ENCODE measurements at regions not wholly inside any gene's neighbourhood (a gene's known extent, or its start where the extent isn't known, plus 50 kb on each side); places are given as distances from the start of the nearest gene placed in this dataset.
"Not testable (repeated sequence)": the region's sequence is repeated elsewhere in the genome, so short reads cannot be mapped to it uniquely, and the experiment has no call there.

DNA sequence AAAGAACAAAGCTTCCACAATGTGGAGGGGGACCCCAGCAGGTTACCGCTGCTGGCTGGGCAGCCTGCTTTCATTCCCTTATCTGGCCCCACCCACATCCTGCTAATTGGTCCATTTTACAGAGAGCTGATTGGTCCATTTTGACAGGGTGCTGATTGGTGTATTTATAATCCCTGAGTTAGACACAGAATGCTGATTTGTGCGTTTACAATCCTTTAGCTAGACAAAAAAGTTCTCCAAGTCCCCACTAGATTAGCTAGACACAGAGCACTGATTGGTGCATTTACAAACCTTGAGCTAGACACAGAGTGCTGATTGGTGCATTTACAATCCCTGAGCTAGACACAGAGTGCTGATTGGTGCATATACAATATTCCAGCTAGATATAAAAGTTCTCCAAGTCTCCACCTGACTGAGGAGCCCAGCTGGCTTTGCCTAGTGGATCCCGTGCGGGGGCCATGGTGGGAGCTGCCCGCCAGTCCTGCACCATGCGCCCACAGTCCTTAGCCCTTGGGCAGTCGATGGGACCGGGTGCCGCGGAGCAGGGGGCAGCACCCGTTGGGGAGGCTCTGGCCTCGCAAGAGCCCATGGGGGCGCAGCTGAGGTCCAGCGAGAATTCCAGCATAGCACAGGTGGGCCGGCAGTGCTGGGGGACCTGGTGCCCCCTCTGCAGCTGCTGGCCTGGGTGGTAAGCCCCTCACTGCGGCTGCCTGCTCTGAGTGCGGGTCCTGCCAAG is 88.8 kb upstream of the MYLIP start:
- not testable (repeated sequence) for DNase-seq

DNA sequence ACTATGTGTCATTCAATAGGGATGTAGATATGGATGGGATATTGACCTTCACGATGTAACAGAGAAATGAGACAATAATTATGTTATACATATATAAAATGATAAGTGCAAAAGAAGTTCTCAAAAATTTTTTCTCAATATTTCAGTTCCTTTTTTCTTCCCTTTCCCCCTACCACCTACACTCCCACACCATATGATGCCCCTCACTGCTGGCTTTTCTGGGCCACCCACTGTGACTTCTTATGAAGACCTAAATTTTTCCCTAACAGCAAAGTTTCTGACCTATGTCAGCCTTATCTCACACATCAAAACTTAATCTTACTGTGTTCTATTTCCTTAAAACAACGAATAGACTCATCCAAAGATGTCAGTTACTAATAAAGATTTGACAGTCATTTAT is 89.9 kb upstream of the MYLIP start:
- no peak for DNase-seq

DNA sequence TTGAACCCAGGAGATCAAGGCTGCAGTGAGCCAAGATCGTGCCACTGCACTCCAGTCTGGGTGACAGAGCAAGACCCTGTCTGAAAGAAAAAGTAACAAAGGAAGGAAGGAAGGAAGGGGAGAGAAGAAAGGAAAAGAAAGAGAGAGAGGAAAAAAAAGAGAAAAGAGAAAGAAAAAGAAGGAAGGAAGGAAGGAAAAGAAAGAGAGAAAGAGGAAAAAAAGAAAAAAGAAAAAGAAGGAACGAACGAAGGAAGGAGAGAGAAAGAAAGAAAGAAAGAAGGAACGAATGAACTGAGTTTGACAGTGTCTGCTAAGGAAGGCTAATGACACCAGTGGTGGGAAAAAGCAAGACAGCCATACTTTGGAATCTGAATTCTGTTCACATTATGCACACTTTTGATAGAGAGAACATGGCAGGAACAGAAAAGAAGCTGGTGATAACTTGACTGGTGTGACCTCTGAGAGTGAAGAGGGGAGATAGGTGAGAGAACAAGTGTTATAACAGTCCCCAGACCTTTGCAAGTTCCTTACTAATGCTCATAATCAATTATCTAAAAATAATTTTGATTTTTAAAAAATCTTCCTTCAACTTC is 93.3 kb upstream of the MYLIP start:
- DNase-seq = no peak

DNA sequence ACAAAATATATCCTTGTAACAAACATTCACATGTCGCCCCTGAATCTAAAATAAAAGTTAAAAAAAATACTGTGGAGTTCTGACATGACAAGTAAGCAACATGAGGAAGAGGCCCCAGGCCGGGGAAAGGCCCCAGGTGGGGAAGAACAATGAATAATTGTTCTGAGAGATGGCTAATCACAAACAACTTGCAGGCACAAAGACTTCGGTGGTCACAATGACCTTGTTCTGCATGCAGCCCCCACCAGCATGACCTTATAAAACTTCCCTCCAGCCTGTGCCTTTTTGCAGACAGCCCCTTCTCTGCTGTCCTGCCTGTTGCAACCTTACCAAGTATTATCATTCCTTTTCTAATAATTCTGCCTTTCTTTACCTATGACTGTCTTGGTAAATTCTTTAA is 95.7 kb upstream of the MYLIP start:
- DNase-seq = no peak

DNA sequence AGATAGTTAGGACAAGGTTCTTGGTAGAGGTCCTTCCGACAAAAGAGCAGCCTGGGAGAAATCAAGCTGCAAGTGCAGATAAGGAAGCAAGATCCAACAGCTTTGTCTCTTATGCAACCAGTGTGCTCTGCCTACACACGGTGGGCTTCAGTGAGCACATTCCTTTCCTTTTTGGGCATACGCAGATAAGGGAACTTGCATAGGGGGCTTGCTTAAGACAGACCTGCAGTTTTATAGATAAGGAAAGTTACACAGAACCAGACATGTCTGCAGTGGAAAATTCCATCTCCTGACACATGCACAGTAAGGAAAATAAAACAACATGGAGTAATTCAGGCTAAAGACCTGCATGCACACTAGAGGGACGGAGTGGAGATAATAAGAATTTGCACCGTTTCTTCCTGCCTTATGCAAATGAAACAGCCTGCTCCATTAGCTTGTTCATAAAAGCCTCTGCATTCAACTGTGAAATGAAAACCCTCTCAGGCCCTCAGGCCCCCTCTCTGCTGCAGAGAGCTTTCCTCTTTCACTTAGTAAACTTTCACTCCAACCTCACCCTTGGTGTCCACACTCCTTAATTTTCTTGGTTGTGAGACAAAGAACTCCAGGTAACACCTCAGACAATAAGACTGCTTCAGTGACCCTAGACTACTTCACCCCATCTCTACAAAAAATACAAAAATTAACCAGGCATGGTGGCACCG is 97.5 kb upstream of the MYLIP start:
- DNase-seq = no peak

DNA sequence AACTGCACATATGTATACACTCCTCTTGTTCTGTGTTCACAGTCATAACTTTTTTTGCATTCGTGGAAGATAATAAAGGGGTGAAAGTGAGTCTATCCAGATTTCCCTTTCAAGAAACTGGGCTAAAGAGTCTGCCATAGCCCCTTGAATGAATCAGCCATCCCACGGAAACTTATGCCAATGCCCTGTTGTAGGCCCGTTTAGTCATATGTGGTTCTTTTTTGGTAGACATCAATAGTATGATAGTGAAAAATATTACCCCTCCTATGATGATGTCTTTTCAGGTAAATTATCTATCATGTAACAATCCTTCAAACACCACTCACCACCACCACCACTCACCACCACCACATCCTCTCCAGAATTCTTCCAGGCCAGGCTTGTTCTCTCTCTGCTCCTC is 99.9 kb upstream of the MYLIP start:
- no peak for DNase-seq

DNA sequence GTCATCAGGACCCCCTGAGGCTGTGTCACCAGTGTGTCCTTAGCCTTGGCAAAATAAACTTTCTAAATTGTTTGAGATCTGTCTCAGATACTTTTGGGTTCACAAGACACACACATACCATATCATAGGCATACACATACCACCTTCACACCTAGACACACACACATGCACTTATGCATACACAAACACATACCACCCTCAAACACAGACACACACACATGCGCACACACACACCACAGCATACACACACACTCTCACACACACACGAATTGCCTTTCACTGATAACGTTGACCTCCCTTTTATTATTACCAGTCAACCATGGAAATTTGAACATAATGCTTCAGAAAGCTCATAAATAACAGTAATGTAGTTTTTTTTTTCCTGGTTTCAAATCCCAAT is 108.6 kb upstream of the MYLIP start:
- no peak for DNase-seq

DNA sequence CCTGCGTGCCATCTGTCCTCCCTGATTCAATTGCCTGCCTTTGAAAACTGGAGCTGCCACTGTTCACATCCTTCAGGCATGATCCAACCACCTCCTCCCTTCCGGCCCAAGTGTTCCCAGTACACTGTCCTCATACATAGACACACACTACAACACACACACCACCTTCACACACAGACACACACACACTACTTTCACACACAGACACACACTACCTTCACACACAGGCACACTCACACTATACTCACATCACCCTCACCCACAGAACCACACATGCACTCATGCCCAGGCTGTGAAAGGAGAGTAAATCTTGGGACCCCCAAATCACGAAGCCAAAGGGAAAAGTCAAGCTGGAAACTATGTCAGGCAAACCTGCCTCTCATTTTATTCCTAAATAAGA is 109.4 kb upstream of the MYLIP start:
- no peak for DNase-seq

DNA sequence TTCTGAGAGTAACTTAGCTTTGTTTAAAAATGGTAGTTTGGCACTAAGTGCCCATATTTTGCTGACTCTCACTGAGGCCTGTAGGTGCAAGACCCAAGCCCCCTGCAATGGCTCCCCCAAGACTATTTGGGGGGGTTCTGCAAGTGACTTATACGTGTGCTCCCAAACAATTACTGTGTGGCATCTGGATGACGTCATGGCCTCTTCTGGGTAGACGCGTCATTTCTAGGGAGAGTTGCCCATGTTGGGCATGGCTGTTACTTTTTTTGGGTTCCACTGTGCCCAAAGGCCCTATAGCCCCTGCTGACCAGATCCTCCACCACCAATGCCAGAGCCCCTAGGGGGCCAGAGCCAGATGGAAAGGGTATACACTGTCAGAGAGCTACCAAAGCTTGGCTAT is 110.3 kb upstream of the MYLIP start:
- DNase-seq = no peak

DNA sequence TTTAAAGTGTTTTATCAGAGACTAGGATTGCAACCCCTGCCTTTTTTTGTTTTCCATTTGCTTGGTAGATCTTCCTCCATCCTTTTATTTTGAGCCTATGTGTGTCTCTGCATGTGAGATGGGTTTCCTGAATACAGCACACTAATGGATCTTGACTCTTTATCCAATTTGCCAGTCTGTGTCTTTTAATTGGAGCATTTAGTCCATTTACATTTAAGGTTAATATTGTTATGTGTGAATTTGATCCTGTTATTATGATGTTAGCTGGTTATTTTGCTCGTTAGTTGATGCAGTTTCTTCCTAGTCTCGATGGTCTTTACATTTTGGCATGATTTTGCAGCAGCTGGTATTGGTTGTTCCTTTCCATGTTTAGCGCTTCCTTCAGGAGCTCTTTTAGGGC is 114.6 kb upstream of the MYLIP start:
- DNase-seq = not testable (repeated sequence)

DNA sequence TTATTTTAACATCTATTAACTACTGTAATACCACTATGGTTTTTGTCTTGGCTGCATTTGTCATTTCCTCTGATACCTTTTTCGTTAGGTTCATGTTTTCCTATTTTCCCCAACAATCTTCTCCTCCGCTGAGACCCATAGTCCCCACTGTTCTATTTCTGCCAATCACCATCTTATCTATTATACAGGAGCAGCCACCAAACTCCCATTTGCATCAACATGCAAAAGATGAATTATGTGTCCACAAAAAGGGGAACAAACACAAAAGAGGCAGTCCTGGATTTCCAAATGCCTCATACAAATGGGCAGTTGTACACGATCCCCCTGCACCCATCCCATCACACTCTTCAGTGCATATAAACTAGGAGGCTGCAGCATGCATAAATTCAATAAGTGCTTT is 121.7 kb upstream of the MYLIP start:
- no peak for DNase-seq

DNA sequence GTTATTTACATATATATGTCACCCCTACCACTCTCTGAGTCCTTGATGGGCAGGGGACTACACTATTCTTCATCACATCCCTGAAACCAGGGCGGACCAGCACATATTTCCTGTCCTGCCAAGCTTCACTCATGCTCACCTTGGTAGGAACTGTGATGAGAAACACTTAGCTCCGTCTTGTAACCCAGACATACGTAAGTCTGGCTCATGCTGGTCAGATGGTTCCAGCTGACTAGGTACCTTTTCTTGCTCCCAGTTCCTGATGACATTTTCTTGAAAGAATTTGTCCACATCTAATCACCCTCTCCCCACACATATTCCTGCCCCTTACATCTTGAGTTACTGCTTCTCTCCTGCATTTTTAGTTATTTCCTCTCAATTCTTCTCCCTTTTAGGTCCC is 122.2 kb upstream of the MYLIP start:
- no peak for DNase-seq

DNA sequence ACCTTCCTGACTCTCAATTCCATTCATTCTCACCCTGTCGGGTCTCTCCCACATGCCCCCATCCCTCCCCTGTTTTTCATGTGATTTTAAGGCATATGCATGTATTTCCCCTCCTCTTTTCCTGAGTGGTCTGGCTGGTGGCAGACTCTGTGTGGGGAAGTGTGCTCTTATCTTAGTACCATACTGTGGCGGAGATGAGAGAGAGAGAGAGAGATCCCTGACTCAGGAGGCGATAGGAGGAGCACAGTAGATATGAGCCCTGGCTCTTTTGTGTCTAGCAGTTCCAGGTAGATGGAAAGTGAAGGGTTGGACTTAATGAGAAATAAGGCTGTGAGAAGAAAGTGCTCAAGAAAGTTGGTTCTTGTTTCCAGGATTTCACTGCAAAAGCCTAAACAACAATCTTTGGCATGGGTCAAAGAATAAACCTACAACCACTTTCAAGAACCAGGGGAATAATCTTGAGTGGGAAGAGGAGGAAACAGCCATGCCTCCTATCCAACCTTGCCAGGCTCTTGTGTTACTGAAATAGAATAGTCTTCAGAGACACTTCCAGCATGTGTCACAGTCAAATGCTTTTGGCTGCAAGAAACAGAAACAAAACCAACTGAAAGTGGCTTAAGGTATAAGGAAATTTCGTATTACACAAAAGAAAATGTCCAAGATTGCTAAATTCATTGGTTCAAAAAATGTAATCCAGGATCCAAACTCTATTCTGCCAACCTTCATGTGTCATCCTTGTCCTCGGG is 123.8 kb upstream of the MYLIP start:
- no peak for DNase-seq

DNA sequence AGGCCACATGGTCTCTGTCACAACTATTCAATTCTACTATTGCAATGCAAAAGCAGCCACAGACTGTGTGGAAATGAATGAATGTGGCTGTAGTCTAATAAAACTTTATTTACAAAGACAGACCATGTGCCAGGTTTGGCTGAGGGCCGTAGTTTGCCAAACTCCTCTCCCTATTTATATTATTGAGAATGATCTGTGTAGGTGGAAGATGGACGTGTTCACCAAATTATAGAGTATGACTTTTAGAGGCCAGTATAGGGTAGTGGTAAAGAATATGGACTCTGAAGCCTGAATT is 125.7 kb upstream of the MYLIP start:
- DNase-seq = no peak

DNA sequence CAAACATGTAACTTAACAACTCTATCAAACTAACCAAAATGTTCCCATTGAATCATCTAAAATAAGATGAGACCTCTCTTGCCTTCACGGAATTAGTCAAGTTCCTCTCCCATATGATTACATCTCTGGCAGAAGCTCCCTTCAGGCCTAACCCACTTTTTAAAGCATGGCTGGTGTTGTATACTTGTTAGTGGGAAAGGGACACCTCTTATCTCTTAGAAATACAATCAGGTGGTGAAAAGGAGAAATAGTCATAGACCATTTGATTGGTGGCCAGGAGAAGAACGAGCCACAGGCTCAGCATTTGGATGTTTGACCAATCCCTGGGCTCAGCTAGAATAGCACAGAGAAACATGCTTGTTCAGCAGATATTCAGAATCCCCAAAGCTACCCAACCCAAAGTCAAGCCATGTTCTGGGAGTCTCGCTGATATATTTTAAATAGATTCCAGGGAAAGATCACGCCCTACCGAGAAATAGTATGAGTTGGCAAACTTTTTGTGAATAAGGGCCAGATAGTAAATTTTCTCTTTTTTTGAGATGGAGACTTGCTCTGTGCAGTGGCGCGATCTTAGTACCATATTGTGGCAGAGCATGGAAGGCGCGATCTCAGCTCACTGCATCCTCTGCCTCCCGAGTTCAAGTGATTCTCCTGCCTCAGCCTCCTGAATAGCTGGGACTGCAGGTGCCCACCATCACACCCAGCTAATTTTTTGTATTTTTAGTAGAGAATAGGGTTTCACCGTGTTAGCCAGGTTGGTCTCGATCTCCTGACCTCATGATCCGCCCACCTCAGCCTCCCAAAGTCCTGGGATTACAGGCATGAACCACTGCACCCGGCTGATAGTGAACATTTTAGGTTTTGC is 126.3 kb upstream of the MYLIP start:
- no peak for DNase-seq

DNA sequence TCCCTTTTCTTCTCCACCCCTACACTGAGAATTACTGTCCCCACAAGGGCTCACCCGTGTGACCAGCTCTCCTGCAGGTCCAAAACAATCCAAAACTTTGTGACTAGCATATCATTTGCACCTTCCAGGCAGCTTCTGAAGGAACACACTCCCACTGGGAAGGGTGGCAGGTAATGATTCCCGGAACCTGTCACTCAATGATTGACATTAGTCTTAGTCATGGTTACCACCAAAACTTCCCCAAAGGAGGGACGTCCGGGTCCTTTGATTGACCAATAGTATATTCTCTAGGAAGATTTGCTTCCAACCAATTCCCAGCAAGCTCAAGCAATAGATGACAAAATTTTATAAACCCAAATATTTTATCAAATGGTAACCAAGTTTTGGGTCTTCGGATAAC is 127.7 kb upstream of the MYLIP start:
- no peak for DNase-seq

DNA sequence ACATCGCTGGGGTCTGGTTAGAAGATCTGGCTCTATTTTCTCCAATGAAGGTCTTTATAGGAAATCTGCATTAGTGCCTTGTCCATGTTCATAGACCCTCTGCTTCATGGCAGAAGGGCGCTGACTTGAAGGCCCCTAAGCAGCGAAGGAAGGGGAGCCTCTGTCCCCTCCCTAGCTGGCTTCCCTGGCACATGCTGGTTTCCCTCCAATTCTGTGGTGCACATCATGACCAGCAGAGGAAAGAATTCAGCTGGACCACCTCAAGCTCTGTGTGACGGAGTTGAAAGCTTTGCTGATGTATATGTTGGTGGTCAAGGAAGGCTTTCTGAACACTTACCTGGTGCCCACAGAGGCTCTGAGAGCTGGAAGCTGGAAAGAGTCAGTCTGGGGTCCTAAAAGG is 129.7 kb upstream of the MYLIP start:
- no peak for DNase-seq

DNA sequence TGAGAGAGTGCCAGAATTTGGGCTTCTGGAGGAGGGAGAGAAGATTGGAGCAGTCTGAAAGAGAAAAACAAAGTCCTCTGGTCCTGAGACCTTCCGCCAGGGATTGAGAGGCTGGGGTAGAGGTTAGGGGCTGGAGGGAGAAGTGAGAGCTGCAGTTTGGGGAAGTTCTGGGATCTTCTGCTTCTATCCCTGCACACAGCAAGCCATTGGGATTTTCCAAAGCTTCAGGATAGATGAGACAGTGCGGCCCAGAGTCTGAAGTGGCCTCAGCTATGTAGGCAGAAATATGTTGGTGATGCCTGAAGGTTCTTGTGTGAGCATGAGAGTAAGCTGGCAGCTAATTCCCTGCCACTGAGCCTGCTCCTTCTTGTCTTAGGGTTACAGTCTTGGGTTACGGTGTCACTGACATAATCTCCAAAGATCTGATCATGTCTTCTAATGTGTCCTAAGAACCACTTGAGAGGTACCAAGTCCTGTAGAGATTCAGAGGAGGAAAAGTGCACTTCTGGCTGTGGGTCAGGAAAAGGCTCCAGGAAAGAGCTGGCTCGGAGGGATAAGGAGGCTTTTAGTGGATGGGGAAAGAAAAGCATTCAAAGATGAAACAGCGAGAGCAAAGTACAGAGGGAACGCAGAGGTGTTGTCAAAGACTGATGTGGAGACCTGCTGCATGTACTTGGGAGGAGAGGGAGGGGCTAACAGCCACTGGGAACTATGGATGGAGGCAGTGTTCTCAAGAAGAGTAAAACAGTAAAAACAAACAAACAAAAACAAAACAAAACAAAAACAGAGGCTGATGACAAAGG is 131.1 kb upstream of the MYLIP start:
- no peak for DNase-seq

DNA sequence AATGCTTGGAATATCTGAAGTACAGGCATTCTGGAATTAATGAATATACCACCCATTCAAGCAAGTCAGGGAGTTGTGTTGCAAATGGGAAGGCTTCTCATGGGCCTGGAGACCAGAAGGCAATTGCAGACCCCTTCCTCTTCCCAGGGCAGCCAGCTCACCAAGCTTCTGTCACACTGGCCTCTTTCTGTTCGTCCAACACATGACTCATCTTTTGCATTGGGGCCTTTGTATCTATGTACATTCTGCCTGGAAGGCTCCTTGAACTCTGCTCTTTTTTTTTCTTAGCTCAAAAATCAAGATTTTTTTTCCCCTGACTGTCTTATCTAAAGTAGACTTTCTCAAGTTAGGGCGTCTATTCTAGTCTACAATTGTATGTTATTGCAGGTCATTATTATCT is 132.9 kb upstream of the MYLIP start:
- no peak for DNase-seq

DNA sequence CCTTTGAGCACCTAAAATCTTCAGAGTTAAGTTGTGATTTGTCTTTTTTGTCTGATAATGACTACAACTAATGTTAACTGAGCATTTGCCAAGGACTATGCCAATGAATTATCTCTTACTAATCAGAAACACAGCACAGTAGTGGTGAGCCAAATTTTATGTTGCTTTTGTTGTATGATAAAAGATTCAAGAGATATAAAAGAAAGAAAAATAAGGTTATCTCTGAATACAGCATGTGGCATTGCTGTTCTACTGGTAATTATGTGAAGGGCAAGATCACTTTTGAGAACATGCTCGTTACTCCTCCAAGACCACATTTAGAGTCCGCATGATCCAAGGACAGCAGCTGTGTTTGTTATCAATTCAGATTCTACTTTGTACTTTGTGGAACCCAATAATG is 133.4 kb upstream of the MYLIP start:
- no peak for DNase-seq

DNA sequence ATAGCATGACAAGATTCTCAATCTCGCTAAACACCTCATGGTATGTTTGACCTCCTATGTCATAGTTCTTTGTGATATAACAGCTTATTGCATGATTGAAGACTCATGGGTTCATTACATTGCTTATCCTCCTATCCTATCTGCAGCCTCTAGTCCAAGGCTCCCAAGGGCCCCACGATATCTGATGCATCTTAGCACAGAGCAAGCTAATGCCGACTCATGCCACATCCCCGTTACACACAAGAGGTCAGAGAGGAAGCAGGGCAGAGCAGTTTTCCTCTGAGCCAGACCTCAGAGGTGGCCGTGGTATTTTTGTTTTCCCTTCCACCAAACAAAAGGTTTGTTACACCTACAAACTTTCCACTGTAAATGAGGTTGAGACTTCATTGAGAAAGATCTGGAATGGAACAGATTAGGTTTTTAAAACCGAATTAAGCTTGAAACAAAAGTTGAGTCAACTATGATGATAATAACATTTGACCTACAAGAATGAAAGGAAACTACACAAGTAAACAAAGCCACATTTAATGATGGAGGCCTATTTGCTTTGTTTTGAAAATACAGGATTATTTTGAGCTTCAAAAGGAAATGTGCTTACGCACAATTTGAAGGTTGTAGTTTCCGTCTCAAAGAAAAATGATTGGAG is 133.9 kb upstream of the MYLIP start:
- no peak for DNase-seq

All from CD4-positive, alpha-beta T cell treated with Interleukin-17A for 1 hour (primary cell).